CD8-positive, alpha-beta memory T cell (primary cell): ENCODE measurements at regions not wholly inside any gene's neighbourhood (a gene's known extent, or its start where the extent isn't known, plus 50 kb on each side); places are given as distances from the start of the nearest gene placed in this dataset.
"Not testable (repeated sequence)": the region's sequence is repeated elsewhere in the genome, so short reads cannot be mapped to it uniquely, and the experiment has no call there.

Experiments
- CTCF ChIA-PET: fragments of 350-600 bp; sonication (Branson Sonifier 250); formaldehyde crosslinking; loops from one replicate; lab custom pipeline; 2021; ENCODE audit warnings: antibody characterized with exemption; lab: Charles Lee
- POLR2A ChIA-PET: fragments of 350-600 bp; sonication (Branson Sonifier 250); formaldehyde crosslinking; loops from one replicate; lab custom pipeline; 2021; ENCODE audit warnings: antibody characterized with exemption; lab: Charles Lee
- DNase-seq, 5 donors: peaks; one replicate each; pipeline versions ENCODE4 v3.0.0 to v3.0.0-alpha.2; 2020 to 2022; ENCODE audit warnings: mixed read lengths in 1 of 5
- H3K27ac ChIP-seq: one replicate; pipeline ENCODE4 v1.7.0; 2013; ENCODE audit warnings: low read depth, mild to moderate bottlenecking, low read length, moderate library complexity
- H3K27me3 ChIP-seq: 2 replicates; pipeline ENCODE4 v1.7.0; 2013; ENCODE audit warnings: low read length, mild to moderate bottlenecking; ENCODE audit not compliant: insufficient read depth, poor library complexity, severe bottlenecking
- H3K36me3 ChIP-seq: 2 replicates; pipeline ENCODE4 v1.7.0; 2013; ENCODE audit warnings: mild to moderate bottlenecking, low read length, moderate library complexity; ENCODE audit not compliant: insufficient read depth
- H3K4me1 ChIP-seq: 2 replicates; pipeline ENCODE4 v1.7.0; 2013; ENCODE audit warnings: mild to moderate bottlenecking, low read length, moderate library complexity; ENCODE audit not compliant: insufficient read depth
- H3K4me3 ChIP-seq: 2 replicates; pipeline ENCODE4 v1.7.0; 2013; ENCODE audit warnings: mild to moderate bottlenecking, low read length
- H3K9me3 ChIP-seq: 2 replicates; pipeline ENCODE4 v1.7.0; 2013; ENCODE audit warnings: mild to moderate bottlenecking, low read length
- H3K27ac Mint-ChIP-seq, 8 donors: one replicate each; pipeline ENCODE4 v1.8.0; 2020 to 2021; ENCODE audit warnings: mixed read lengths in 8 of 8, mild to moderate bottlenecking in 6 of 8, inconsistent platforms in 3 of 8, moderate library complexity in 3 of 8
- H3K27me3 Mint-ChIP-seq, 2 donors: one replicate each; pipeline ENCODE4 v1.8.0; 2020 to 2021; ENCODE audit warnings: mixed read lengths in 2 of 2, mild to moderate bottlenecking in 1 of 2, moderate library complexity in 1 of 2
- H3K36me3 Mint-ChIP-seq, 3 donors: one replicate each; pipeline ENCODE4 v1.8.0; 2020 to 2021; ENCODE audit warnings: mixed read lengths in 3 of 3, inconsistent platforms in 1 of 3, mild to moderate bottlenecking in 1 of 3
- H3K4me1 Mint-ChIP-seq, 3 donors: one replicate each; pipeline ENCODE4 v1.8.0; 2020 to 2021; ENCODE audit warnings: mixed read lengths in 3 of 3, inconsistent platforms in 1 of 3, mild to moderate bottlenecking in 1 of 3
- H3K4me3 Mint-ChIP-seq, 7 donors: one replicate each; pipeline ENCODE4 v1.8.0; 2020 to 2021; ENCODE audit warnings: mixed read lengths in 7 of 7, mild to moderate bottlenecking in 6 of 7, moderate library complexity in 4 of 7, inconsistent platforms in 2 of 7
- H3K9me3 Mint-ChIP-seq, 5 donors: one replicate each; pipeline ENCODE4 v1.8.0; 2020 to 2022; ENCODE audit warnings: mixed read lengths in 5 of 5, mild to moderate bottlenecking in 3 of 5, moderate library complexity in 2 of 5, inconsistent platforms in 1 of 5

DNA sequence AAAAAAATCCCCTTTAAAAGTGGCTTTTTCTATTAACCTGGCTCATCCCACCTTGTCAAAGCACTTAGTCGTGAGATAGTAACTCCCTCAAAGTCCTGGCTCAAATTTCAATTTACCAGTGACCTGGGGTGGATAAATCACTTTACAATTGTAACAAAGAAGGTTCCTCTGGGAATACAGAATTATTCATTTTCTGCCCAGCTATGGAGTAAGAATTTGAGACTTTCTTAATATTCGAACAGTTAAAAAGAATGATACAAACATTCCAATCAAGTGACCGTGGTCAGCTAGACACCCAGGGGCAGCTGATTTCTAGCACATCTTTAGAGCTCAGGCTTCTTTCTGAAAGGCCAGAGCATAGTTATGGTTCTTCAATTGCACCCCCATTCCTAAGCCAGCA is 291.0 kb upstream of the TGFBR2 start:
- peaks cover 8% of the 10 kb centered on the region for H3K4me1 ChIP-seq
- H3K9me3 Mint-ChIP-seq: no peaks in the 10 kb centered on the region
- H3K27ac Mint-ChIP-seq: no peak overlapping the region
- H3K36me3 Mint-ChIP-seq: peaks cover 0 to 9% (median 0%) of the 10 kb centered on the region in 3 donors
- H3K4me3 ChIP-seq: no peak overlapping the region
- no peaks in the 10 kb centered on the region for H3K9me3 ChIP-seq
- H3K27ac ChIP-seq: no peak overlapping the region
- ChIA-PET POLR2A (interaction anchor here (0.5 kb wide), 1 partner anchor 363 kb away, joined by 3 read pairs; no protein-coding TSS in a partner anchor), CTCF (no interaction called here)
- no peak for DNase-seq
- H3K27me3 Mint-ChIP-seq: no peaks in the 10 kb centered on the region
- peaks cover 4 to 11% (median 5%) of the 10 kb centered on the region in 3 donors for H3K4me1 Mint-ChIP-seq
- H3K36me3 ChIP-seq: no peaks in the 10 kb centered on the region
- no peak overlapping the region for H3K4me3 Mint-ChIP-seq
- no peaks in the 10 kb centered on the region for H3K27me3 ChIP-seq

- H3K36me3 Mint-ChIP-seq: peaks cover 0 to 20% (median 0%) of the 10 kb centered on the region in 3 donors
- H3K27me3 Mint-ChIP-seq: no peaks in the 10 kb centered on the region
- no peak overlapping the region for H3K4me3 Mint-ChIP-seq
Observed at GRCh38 chr3:30317561-30317960, 288.8 kb upstream of the TGFBR2 start.

DNA sequence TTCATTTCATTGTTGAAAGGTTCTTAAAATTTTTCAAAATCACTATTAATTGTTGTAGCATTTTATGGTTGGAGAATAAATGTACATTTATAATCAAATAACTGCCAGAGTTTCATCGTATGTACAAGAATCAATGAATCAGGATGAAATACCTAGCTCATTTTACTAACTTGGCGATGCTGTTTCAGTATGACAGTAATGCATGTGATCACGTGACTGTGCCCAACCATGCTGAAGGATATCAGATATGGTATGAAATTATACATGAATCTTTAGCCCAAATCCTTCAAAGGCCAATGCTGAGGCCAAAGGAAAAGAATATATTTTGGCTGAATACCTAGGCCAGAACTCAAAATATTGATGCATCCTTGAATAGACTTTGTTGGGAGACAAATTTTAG is 288.3 kb upstream of the TGFBR2 start:
- H3K27me3 Mint-ChIP-seq: no peaks in the 10 kb centered on the region
- H3K9me3 Mint-ChIP-seq: peaks cover 0 to 1% (median 0%) of the 10 kb centered on the region in 5 donors
- Histone ChIP-seq H3K9me3 (no peaks in the 10 kb centered on the region), H3K36me3 (no peaks in the 10 kb centered on the region), H3K4me1 (peaks cover 8% of the 10 kb centered on the region), H3K4me3 (no peak overlapping the region), H3K27me3 (no peaks in the 10 kb centered on the region), H3K27ac (no peak overlapping the region)
- ChIA-PET CTCF (no interaction called here), POLR2A (no interaction called here)
- no peak overlapping the region for H3K4me3 Mint-ChIP-seq
- H3K4me1 Mint-ChIP-seq: peaks cover 4 to 13% (median 5%) of the 10 kb centered on the region in 3 donors
- no peak overlapping the region for H3K27ac Mint-ChIP-seq
- peaks cover 0 to 17% (median 0%) of the 10 kb centered on the region in 3 donors for H3K36me3 Mint-ChIP-seq
- DNase-seq: no peak

More at GRCh38 chr3:30317561-30317960, 288.8 kb upstream of the TGFBR2 start:
- Histone ChIP-seq H3K4me1 (peaks cover 8% of the 10 kb centered on the region), H3K27ac (no peak overlapping the region), H3K36me3 (no peaks in the 10 kb centered on the region), H3K9me3 (no peaks in the 10 kb centered on the region), H3K4me3 (no peak overlapping the region), H3K27me3 (no peaks in the 10 kb centered on the region)
- H3K27ac Mint-ChIP-seq: no peak overlapping the region
- POLR2A ChIA-PET: no interaction called here
- DNase-seq: no peak
- H3K4me1 Mint-ChIP-seq: peaks cover 4 to 13% (median 5%) of the 10 kb centered on the region in 3 donors
- CTCF ChIA-PET: no interaction called here
- no peaks in the 10 kb centered on the region for H3K9me3 Mint-ChIP-seq

DNA sequence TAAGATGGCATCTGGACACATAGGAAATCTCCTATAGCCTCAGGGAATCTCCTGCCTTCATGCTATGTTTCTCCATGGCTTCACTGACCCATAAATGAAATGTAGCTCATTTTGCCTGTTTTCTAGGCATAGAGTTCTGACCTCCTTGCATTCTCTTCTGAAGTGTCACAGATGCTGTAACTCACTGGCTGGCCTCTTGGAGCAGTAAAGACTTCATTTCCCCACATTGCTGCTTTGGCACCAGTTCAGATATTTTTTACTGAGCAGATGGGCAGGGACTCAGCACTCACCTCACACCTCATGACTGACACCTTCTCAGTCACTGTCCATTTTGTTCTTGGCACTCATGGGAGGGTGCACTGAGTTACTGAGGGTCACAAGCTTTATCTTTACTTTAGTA is 286.7 kb upstream of the TGFBR2 start:
- Histone ChIP-seq H3K36me3 (no peaks in the 10 kb centered on the region), H3K4me1 (peaks cover 8% of the 10 kb centered on the region), H3K27me3 (no peaks in the 10 kb centered on the region), H3K9me3 (no peaks in the 10 kb centered on the region), H3K27ac (no peak overlapping the region), H3K4me3 (no peak overlapping the region)
- Mint-ChIP-seq H3K4me1 (peaks cover 4 to 13% (median 5%) of the 10 kb centered on the region in 3 donors), H3K9me3 (peaks cover 0 to 4% (median 0%) of the 10 kb centered on the region in 5 donors), H3K27me3 (no peaks in the 10 kb centered on the region), H3K4me3 (no peak overlapping the region), H3K36me3 (peaks cover 0 to 15% (median 0%) of the 10 kb centered on the region in 3 donors), H3K27ac (no peak overlapping the region)
- DNase-seq: peak; percentile 1 to 54 (median 43)
- ChIA-PET POLR2A (no interaction called here), CTCF (interaction anchor here (0.7 to 2.1 kb wide), 9 partner anchors 118 to 374 kb away, joined by 3 to 16 read pairs (median 4); partner anchors contain the start of gene TGFBR2)

DNA sequence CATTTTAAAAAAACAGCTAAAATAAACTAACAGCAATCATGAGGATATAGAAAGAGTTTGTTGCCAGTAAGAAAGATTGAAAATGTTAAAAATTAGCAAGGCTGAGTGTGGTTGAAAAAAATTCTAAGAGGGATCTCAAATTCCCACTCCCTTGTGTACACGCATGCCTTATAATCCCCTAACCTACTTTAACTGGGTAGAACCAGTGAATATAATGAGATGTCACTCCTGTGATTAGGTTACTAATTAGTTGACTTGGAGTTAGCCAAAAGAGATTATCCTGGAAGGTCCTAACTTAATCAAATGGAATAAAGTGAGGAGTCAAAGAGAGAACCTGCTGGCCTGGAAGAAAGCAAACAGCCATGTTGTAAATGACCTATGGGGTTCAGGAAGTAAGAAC is 286.0 kb upstream of the TGFBR2 start:
- Histone ChIP-seq H3K9me3 (no peaks in the 10 kb centered on the region), H3K4me1 (peaks cover 8% of the 10 kb centered on the region), H3K4me3 (no peak overlapping the region), H3K27ac (no peak overlapping the region), H3K27me3 (no peaks in the 10 kb centered on the region), H3K36me3 (no peaks in the 10 kb centered on the region)
- Mint-ChIP-seq H3K27me3 (no peaks in the 10 kb centered on the region), H3K9me3 (peaks cover 0 to 4% (median 0%) of the 10 kb centered on the region in 5 donors), H3K27ac (no peak overlapping the region), H3K4me1 (peaks cover 4 to 13% (median 5%) of the 10 kb centered on the region in 3 donors), H3K36me3 (peaks cover 0 to 15% (median 0%) of the 10 kb centered on the region in 3 donors), H3K4me3 (no peak overlapping the region)
- ChIA-PET POLR2A (no interaction called here), CTCF (interaction anchor here (1.3 to 2.1 kb wide), 4 partner anchors 286 to 374 kb away, joined by 4 to 16 read pairs (median 4); partner anchors contain the start of gene TGFBR2)
- DNase-seq: no peak

DNA sequence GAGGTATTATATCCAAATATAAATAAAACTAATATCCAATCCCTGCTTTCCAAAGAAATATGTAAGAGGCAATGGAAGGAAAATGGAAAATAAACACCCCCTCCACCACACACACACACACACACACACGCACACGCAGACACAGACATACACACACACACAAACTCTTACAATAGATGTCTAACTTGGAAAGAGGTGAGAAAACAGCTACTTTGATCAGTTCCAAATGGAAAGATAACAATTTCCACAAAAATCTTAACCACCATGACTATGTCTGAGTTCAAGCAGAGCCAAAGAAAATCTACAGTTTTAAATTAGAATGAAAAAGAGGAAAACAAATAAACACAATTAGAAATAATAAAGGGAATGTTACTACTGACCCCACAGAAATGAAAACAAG is 285.3 kb upstream of the TGFBR2 start:
- DNase-seq: no peak
- ChIA-PET POLR2A (no interaction called here), CTCF (no interaction called here)
- H3K27ac ChIP-seq: no peak overlapping the region
- Mint-ChIP-seq H3K9me3 (peaks cover 0 to 4% (median 0%) of the 10 kb centered on the region in 5 donors), H3K27me3 (no peaks in the 10 kb centered on the region), H3K27ac (no peak overlapping the region), H3K4me1 (peaks cover 4 to 13% (median 5%) of the 10 kb centered on the region in 3 donors), H3K4me3 (no peak overlapping the region), H3K36me3 (peaks cover 0 to 15% (median 0%) of the 10 kb centered on the region in 3 donors)
- peaks cover 8% of the 10 kb centered on the region for H3K4me1 ChIP-seq
- H3K9me3 ChIP-seq: no peaks in the 10 kb centered on the region
- no peak overlapping the region for H3K4me3 ChIP-seq
- H3K27me3 ChIP-seq: no peaks in the 10 kb centered on the region
- no peaks in the 10 kb centered on the region for H3K36me3 ChIP-seq

- H3K9me3 ChIP-seq, H3K4me1 ChIP-seq, H3K27ac ChIP-seq, DNase-seq, H3K4me3 ChIP-seq, CTCF ChIA-PET, H3K36me3 ChIP-seq, H3K27me3 ChIP-seq, H3K9me3 Mint-ChIP-seq, H3K4me3 Mint-ChIP-seq, H3K27me3 Mint-ChIP-seq, H3K27ac Mint-ChIP-seq: not testable (repeated sequence)
- peaks cover 0 to 10% (median 0%) of the 10 kb centered on the region in 3 donors for H3K36me3 Mint-ChIP-seq
- POLR2A ChIA-PET: interaction anchor here (0.6 kb wide), 1 partner anchor 365 kb away, joined by 3 read pairs; no protein-coding TSS in a partner anchor
- H3K4me1 Mint-ChIP-seq: peaks cover 4 to 13% (median 5%) of the 10 kb centered on the region in 3 donors
Observed at GRCh38 chr3:30323649-30324048, 282.8 kb upstream of the TGFBR2 start.

- no peaks in the 10 kb centered on the region for H3K9me3 ChIP-seq
- ChIA-PET POLR2A (no interaction called here), CTCF (no interaction called here)
- H3K27me3 ChIP-seq: no peaks in the 10 kb centered on the region
- no peak overlapping the region for H3K27ac Mint-ChIP-seq
- no peaks in the 10 kb centered on the region for H3K36me3 ChIP-seq
- H3K36me3 Mint-ChIP-seq: peaks cover 0 to 10% (median 0%) of the 10 kb centered on the region in 3 donors
- no peak overlapping the region for H3K4me3 Mint-ChIP-seq
- no peak overlapping the region for H3K4me3 ChIP-seq
- H3K9me3 Mint-ChIP-seq: peaks cover 0 to 4% (median 0%) of the 10 kb centered on the region in 5 donors
- no peak overlapping the region for H3K27ac ChIP-seq
- H3K27me3 Mint-ChIP-seq: no peaks in the 10 kb centered on the region
- H3K4me1 ChIP-seq: peaks cover 6% of the 10 kb centered on the region
- H3K4me1 Mint-ChIP-seq: peaks cover 4 to 11% (median 4%) of the 10 kb centered on the region in 3 donors
- no peak for DNase-seq
Observed at GRCh38 chr3:30324587-30324986, 281.8 kb upstream of the TGFBR2 start.
